Progenitor cell of endocrine pancreas (in vitro differentiated cells): ENCODE measurements at regions not wholly inside any gene's neighbourhood (a gene's known extent, or its start where the extent isn't known, plus 50 kb on each side); places are given as distances from the start of the nearest gene placed in this dataset.
"Not testable (repeated sequence)": the region's sequence is repeated elsewhere in the genome, so short reads cannot be mapped to it uniquely, and the experiment has no call there.

Source experiments
- DNase-seq: peaks from one replicate; pipeline ENCODE4 v3.0.0; 2021; ENCODE audit warnings: low spot score; ENCODE audit not compliant: unreplicated experiment
- H3K27ac Mint-ChIP-seq: 2 replicates; pipeline ENCODE4 v1.8.0; 2021; ENCODE audit warnings: mild to moderate bottlenecking, moderate library complexity, mixed read lengths
- H3K27me3 Mint-ChIP-seq: 2 replicates; pipeline ENCODE4 v1.8.0; 2021; ENCODE audit warnings: mixed read lengths
- H3K36me3 Mint-ChIP-seq: 2 replicates; pipeline ENCODE4 v1.8.0; 2022; ENCODE audit warnings: mixed read lengths; ENCODE audit not compliant: insufficient read depth
- H3K4me1 Mint-ChIP-seq: 2 replicates; pipeline ENCODE4 v1.8.0; 2021; ENCODE audit warnings: low read depth, mixed read lengths
- H3K4me3 Mint-ChIP-seq: 2 replicates; pipeline ENCODE4 v1.8.0; 2021; ENCODE audit warnings: low read depth, mild to moderate bottlenecking, moderate library complexity, mixed read lengths
- H3K9me3 Mint-ChIP-seq: 2 replicates; pipeline ENCODE4 v1.8.0; 2021; ENCODE audit warnings: low read depth, mixed read lengths
- CTCF ChIP-seq: fragments of 200-600 bp; sonication (generic); IDR thresholded peaks from one replicate; pipeline ENCODE4 v1.5.0; 2021; ENCODE audit warnings: antibody characterized with exemption, mild to moderate bottlenecking; ENCODE audit not compliant: unreplicated experiment

GRCh38 chr1:112817555-112818373 lies 102.6 kb upstream of the PPM1J start:
- no peak overlapping the region for H3K4me3 Mint-ChIP-seq
- DNase-seq: no peak
- H3K36me3 Mint-ChIP-seq: no peaks in the 10 kb centered on the region
- H3K9me3 Mint-ChIP-seq: no peaks in the 10 kb centered on the region
- no peak for TF ChIP-seq CTCF
- no peak overlapping the region for H3K27ac Mint-ChIP-seq
- H3K27me3 Mint-ChIP-seq: peaks cover 13% of the 10 kb centered on the region
- peaks cover 13% of the 10 kb centered on the region for H3K4me1 Mint-ChIP-seq

GRCh38 chr1:112815376-112815775 lies 100.2 kb upstream of the PPM1J start:
- Mint-ChIP-seq H3K27me3 (peaks cover 37% of the 10 kb centered on the region), H3K36me3 (no peaks in the 10 kb centered on the region), H3K4me1 (peaks cover 13% of the 10 kb centered on the region), H3K4me3 (no peak overlapping the region), H3K9me3 (no peaks in the 10 kb centered on the region), H3K27ac (no peak overlapping the region)
- DNase-seq: no peak
- no peak for TF ChIP-seq CTCF

- H3K27me3 Mint-ChIP-seq: peaks cover 45% of the 10 kb centered on the region
- not testable (repeated sequence) for DNase-seq, H3K9me3 Mint-ChIP-seq, H3K4me3 Mint-ChIP-seq, H3K27ac Mint-ChIP-seq, H3K36me3 Mint-ChIP-seq
- peaks cover 13% of the 10 kb centered on the region for H3K4me1 Mint-ChIP-seq
Measured at GRCh38 chr1:112814645-112815044, 99.5 kb upstream of the PPM1J start.

- no peaks in the 10 kb centered on the region for H3K36me3 Mint-ChIP-seq
- no peak overlapping the region for H3K27ac Mint-ChIP-seq
- peak; percentile 84 for TF ChIP-seq CTCF
- peaks cover 54% of the 10 kb centered on the region for H3K27me3 Mint-ChIP-seq
- no peak overlapping the region for H3K4me3 Mint-ChIP-seq
- peak; percentile 48 for DNase-seq
- peaks cover 25% of the 10 kb centered on the region for H3K4me1 Mint-ChIP-seq
- no peaks in the 10 kb centered on the region for H3K9me3 Mint-ChIP-seq
Measured at GRCh38 chr1:112808861-112809684, 93.9 kb upstream of the PPM1J start.

- Mint-ChIP-seq H3K36me3 (no peaks in the 10 kb centered on the region), H3K27ac (no peak overlapping the region), H3K27me3 (peaks cover 47% of the 10 kb centered on the region), H3K4me3 (no peak overlapping the region), H3K4me1 (peaks cover 29% of the 10 kb centered on the region), H3K9me3 (no peaks in the 10 kb centered on the region)
- no peak for DNase-seq
- TF ChIP-seq CTCF: no peak
Measured at GRCh38 chr1:112807999-112808398, 92.9 kb upstream of the PPM1J start.
